ENCODE measurements at regions not wholly inside any gene's neighbourhood (a gene's known extent, or its start where the extent isn't known, plus 50 kb on each side); places are given as distances from the start of the nearest gene placed in this dataset.

DNA sequence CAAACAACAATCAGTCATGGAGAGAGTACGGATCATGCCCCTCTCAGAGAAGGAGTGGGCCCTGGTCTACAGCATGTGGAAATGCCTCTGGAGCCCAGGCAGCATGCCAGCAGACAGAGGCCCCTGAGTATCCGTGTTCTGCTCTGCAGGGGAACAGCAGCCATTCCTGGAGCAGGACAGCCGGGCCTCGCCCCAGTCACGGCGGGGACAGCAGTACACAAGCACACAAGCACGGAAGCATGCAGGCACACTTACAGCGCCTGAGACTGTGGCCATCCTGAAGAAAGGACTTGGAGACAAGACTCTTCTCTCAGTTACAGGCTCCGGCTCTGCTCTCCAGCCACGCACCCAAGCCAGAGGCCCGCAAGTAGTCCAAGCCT lies 102.6 kb upstream of the ALDH1B1 start:
- TF ChIP-seq EGR1 (IDR thresholded peaks at IDR 0.05; ENCODE audit: low read depth in 2 of 2), result no peak
- no peak for TF ChIP-seq JUND (IDR thresholded peaks at IDR 0.05)
- TF ChIP-seq, protein P1, sequence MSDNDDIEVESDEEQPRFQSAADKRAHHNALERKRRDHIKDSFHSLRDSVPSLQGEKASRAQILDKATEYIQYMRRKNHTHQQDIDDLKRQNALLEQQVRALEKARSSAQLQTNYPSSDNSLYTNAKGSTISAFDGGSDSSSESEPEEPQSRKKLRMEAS (IDR thresholded peaks at IDR 0.05), result no peak
- TF ChIP-seq, protein P2, sequence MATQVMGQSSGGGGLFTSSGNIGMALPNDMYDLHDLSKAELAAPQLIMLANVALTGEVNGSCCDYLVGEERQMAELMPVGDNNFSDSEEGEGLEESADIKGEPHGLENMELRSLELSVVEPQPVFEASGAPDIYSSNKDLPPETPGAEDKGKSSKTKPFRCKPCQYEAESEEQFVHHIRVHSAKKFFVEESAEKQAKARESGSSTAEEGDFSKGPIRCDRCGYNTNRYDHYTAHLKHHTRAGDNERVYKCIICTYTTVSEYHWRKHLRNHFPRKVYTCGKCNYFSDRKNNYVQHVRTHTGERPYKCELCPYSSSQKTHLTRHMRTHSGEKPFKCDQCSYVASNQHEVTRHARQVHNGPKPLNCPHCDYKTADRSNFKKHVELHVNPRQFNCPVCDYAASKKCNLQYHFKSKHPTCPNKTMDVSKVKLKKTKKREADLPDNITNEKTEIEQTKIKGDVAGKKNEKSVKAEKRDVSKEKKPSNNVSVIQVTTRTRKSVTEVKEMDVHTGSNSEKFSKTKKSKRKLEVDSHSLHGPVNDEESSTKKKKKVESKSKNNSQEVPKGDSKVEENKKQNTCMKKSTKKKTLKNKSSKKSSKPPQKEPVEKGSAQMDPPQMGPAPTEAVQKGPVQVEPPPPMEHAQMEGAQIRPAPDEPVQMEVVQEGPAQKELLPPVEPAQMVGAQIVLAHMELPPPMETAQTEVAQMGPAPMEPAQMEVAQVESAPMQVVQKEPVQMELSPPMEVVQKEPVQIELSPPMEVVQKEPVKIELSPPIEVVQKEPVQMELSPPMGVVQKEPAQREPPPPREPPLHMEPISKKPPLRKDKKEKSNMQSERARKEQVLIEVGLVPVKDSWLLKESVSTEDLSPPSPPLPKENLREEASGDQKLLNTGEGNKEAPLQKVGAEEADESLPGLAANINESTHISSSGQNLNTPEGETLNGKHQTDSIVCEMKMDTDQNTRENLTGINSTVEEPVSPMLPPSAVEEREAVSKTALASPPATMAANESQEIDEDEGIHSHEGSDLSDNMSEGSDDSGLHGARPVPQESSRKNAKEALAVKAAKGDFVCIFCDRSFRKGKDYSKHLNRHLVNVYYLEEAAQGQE (IDR thresholded peaks at IDR 0.05), result no peak
- TF ChIP-seq, protein P3, sequence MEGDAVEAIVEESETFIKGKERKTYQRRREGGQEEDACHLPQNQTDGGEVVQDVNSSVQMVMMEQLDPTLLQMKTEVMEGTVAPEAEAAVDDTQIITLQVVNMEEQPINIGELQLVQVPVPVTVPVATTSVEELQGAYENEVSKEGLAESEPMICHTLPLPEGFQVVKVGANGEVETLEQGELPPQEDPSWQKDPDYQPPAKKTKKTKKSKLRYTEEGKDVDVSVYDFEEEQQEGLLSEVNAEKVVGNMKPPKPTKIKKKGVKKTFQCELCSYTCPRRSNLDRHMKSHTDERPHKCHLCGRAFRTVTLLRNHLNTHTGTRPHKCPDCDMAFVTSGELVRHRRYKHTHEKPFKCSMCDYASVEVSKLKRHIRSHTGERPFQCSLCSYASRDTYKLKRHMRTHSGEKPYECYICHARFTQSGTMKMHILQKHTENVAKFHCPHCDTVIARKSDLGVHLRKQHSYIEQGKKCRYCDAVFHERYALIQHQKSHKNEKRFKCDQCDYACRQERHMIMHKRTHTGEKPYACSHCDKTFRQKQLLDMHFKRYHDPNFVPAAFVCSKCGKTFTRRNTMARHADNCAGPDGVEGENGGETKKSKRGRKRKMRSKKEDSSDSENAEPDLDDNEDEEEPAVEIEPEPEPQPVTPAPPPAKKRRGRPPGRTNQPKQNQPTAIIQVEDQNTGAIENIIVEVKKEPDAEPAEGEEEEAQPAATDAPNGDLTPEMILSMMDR (IDR thresholded peaks at IDR 0.05; ENCODE audit: low read depth, low read length, missing input control), result no peak
- no peak for TF ChIP-seq GABPA (IDR thresholded peaks at IDR 0.05 in 1 of 2, conservative IDR thresholded peaks at IDR 0.05 in 1 of 2)
- no peak for TF ChIP-seq YY1 (IDR thresholded peaks at IDR 0.05)
- no peak for TF ChIP-seq SP1 (IDR thresholded peaks at IDR 0.05)
- TF ChIP-seq FOXA1 (IDR thresholded peaks at IDR 0.05), result no peak
- no peak for TF ChIP-seq TAF1 (conservative IDR thresholded peaks at IDR 0.05)
- no peak for TF ChIP-seq RXRA (IDR thresholded peaks at IDR 0.05)
- TF ChIP-seq NR2F2 (IDR thresholded peaks at IDR 0.05), result no peak
- TF ChIP-seq RAD21 (IDR thresholded peaks at IDR 0.05), result no peak

Data from liver (tissue), 3 donors.